Vagina (tissue), 2 donors: ENCODE measurements at regions not wholly inside any gene's neighbourhood (a gene's known extent, or its start where the extent isn't known, plus 50 kb on each side); places are given as distances from the start of the nearest gene placed in this dataset.

Experiments used
- DNase-seq, 2 donors: peaks; one replicate each; pipeline ENCODE4 v3.0.0-alpha.2; 2017; ENCODE audit errors: extremely low spot score in 2 of 2
- H3K27ac ChIP-seq: fragments of 200-600 bp; sonication (generic); one replicate; pipeline ENCODE4 v1.5.1; 2019
- H3K27me3 ChIP-seq: fragments of 200-600 bp; sonication (generic); one replicate; pipeline ENCODE4 v1.5.1; 2019
- H3K36me3 ChIP-seq, 2 donors: fragments of 200-600 bp; sonication (generic); one replicate each; pipeline ENCODE4 v1.5.1; 2017 to 2019
- H3K4me1 ChIP-seq: fragments of 200-600 bp; sonication (generic); one replicate; pipeline ENCODE4 v1.5.1; 2019
- H3K4me3 ChIP-seq, 2 donors: fragments of 200-600 bp; sonication (generic); 1 replicate in 1 of 2; 2 replicates in 1 of 2; pipeline ENCODE4 v1.5.1; 2016 to 2019
- H3K9me3 ChIP-seq: fragments of 200-600 bp; sonication (generic); one replicate; pipeline ENCODE4 v1.5.1; 2019
- POLR2A ChIP-seq, 2 donors: fragments of 450-650 bp; IDR thresholded peaks; one replicate each; pipeline ENCODE4 v1.6.1; 2017; ENCODE audit warnings: antibody characterized with exemption in 2 of 2, mild to moderate bottlenecking in 2 of 2, moderate library complexity in 2 of 2
- POLR2AphosphoS5 ChIP-seq, 2 donors: sonication (generic); formaldehyde crosslinking; IDR thresholded peaks; one replicate each; pipeline ENCODE4 v1.9.0; 2017; ENCODE audit warnings: antibody characterized with exemption in 2 of 2, mild to moderate bottlenecking in 2 of 2, low read depth in 1 of 2; ENCODE audit not compliant: insufficient read depth in 1 of 2
- intact Hi-C: fragments of 100-400 bp; cut with DNase I; formaldehyde crosslinking; loops from one replicate; pipeline ENCODE4 v1.15.1; 2023
- TF ChIP-seq, protein P1 (sequence below), 3 experiments: fragments of 450-650 bp in 2 of 3; fragments of 200-600 bp in 1 of 3; sonication (generic) in 1 of 3; IDR thresholded peaks; one replicate each; pipeline ENCODE4 v1.5.1; 2017 to 2019; ENCODE audit warnings: antibody characterized with exemption in 3 of 3, mild to moderate bottlenecking in 2 of 3, moderate library complexity in 2 of 3

DNA sequence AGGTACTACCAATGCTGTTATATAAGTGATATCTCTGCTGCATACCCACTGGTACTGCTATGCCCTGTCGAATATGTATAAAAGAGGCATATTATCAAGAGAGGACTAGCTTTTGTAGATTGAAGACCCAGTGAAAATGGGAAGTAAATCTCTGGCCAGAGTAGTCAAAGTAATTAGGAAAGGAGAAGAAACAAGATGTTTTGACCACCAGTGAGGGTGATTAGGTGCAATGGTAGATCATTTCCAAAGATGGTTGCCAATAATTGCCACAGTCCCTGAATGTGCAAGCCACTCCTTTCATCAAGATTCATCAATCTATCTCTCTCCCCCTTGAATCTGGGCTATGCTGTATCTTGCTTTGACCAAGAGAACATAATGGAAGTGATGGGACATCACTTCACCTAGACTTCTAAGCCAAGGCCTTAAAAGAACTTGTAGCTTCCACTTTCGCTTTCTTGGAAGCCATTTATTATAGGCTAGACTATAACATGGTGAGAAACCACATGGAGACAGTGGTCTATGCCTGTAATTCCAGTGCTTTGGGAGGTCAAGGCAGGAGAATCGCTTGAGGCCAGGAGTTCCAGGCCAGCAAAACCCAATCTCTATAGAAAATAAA lies 52.6 kb upstream of the ST8SIA6 start:
- no peak overlapping the region for H3K27ac ChIP-seq
- no peaks in the 10 kb centered on the region for H3K27me3 ChIP-seq
- DNase-seq, result no peak
- no peaks in the 10 kb centered on the region for H3K9me3 ChIP-seq
- no peak overlapping the region for H3K4me3 ChIP-seq
- no peaks in the 10 kb centered on the region for H3K36me3 ChIP-seq
- TF ChIP-seq, protein P1, sequence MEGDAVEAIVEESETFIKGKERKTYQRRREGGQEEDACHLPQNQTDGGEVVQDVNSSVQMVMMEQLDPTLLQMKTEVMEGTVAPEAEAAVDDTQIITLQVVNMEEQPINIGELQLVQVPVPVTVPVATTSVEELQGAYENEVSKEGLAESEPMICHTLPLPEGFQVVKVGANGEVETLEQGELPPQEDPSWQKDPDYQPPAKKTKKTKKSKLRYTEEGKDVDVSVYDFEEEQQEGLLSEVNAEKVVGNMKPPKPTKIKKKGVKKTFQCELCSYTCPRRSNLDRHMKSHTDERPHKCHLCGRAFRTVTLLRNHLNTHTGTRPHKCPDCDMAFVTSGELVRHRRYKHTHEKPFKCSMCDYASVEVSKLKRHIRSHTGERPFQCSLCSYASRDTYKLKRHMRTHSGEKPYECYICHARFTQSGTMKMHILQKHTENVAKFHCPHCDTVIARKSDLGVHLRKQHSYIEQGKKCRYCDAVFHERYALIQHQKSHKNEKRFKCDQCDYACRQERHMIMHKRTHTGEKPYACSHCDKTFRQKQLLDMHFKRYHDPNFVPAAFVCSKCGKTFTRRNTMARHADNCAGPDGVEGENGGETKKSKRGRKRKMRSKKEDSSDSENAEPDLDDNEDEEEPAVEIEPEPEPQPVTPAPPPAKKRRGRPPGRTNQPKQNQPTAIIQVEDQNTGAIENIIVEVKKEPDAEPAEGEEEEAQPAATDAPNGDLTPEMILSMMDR (IDR thresholded peaks at IDR 0.05), result no peak
- TF ChIP-seq POLR2A (IDR thresholded peaks at IDR 0.05) (no peak), POLR2AphosphoS5 (IDR thresholded peaks at IDR 0.05; ENCODE audit: insufficient read depth in 1 of 2, low read depth in 1 of 2) (no peak)
- intact Hi-C loops, result no loop called here
- no peaks in the 10 kb centered on the region for H3K4me1 ChIP-seq

DNA sequence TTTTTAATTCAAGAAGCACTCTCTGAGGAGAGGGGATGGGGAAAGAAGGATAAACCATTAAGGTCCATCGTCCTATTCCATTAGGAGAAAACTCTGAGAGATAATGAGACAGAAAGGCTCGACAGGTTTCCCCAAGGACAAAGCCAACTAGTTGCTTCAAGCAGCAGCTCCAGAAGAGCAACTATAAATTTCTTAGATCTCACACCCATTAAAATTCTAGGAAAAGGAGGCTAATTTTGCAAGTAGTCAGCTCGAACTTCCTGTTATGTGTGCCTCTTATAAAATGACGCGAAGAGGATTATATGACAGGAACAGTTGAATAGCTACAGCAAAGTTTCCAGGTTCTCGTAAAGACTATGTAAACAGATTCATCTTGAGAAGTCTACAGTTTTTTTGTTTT lies 52.0 kb upstream of the ST8SIA6 start:
- H3K27ac ChIP-seq, result no peak overlapping the region
- no peak overlapping the region for H3K4me3 ChIP-seq
- H3K9me3 ChIP-seq, result no peaks in the 10 kb centered on the region
- no peak for DNase-seq
- TF ChIP-seq, protein P1 (IDR thresholded peaks at IDR 0.05), result no peak
- TF ChIP-seq POLR2A (IDR thresholded peaks at IDR 0.05) (no peak), POLR2AphosphoS5 (IDR thresholded peaks at IDR 0.05; ENCODE audit: insufficient read depth in 1 of 2, low read depth in 1 of 2) (no peak)
- H3K36me3 ChIP-seq, result no peaks in the 10 kb centered on the region
- intact Hi-C loops, result no loop called here
- H3K27me3 ChIP-seq, result no peaks in the 10 kb centered on the region
- H3K4me1 ChIP-seq, result no peaks in the 10 kb centered on the region

DNA sequence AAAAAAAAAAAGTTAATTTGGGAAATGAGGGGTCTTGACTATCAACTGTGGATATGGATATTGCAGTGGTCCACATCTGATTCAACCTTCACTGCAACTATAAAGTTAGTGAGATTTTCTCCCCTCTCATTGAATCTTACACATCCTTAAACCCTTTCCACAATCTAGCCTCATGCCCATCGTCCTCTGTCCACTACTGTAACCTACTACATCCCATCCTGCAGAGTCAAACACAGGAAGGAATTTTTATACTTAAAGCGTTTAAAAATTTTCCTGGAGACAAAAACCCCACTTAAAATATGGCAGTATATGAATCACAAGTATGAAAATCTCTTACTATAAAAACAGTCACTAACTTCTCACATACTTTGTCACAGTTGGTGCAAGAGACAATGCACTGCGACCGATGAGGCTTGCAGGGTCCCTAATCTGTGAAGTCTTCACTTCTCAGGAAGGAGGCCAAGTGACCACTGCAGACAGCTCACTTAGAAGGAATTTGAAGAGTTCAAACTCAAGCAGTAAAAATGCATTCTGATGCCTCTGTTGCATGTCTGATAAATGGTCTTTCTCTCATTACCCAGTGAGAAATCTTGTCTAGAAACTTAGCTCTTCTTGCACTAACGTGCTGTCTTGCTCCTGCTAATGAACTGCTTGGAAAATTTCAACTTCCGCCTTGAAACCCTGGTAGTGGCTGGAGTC lies 50.3 kb upstream of the ST8SIA6 start:
- Histone ChIP-seq H3K27ac (no peak overlapping the region), H3K27me3 (no peaks in the 10 kb centered on the region), H3K9me3 (no peaks in the 10 kb centered on the region), H3K36me3 (no peaks in the 10 kb centered on the region), H3K4me3 (no peak overlapping the region), H3K4me1 (no peaks in the 10 kb centered on the region)
- TF ChIP-seq, protein P1 (IDR thresholded peaks at IDR 0.05), result no peak
- TF ChIP-seq POLR2A (IDR thresholded peaks at IDR 0.05) (no peak), POLR2AphosphoS5 (IDR thresholded peaks at IDR 0.05; ENCODE audit: insufficient read depth in 1 of 2, low read depth in 1 of 2) (no peak)
- no peak for DNase-seq
- intact Hi-C loops, result no loop called here
